KBM-7 (cell line): ENCODE measurements at regions not wholly inside any gene's neighbourhood (a gene's known extent, or its start where the extent isn't known, plus 50 kb on each side); places are given as distances from the start of the nearest gene placed in this dataset.
"Not testable (repeated sequence)": the region's sequence is repeated elsewhere in the genome, so short reads cannot be mapped to it uniquely, and the experiment has no call there.

Source experiments
- DNase-seq: peaks from one replicate; pipeline ENCODE4 v3.0.0-alpha.2; 2015
- in situ Hi-C: fragments of 300-500 bp; cut with MboI; formaldehyde crosslinking; loops from 2 replicates; pipeline ENCODE4 v1.14.3; 2020; ENCODE audit warnings: low sequenced_read_pairs, low pct_unique_long_range_greater_than_20kb, mixed read lengths

- in situ Hi-C loops: no loop called here
- no peak for DNase-seq
These were observed 907.5 kb downstream of the C6orf118 start for GRCh38 chr6:164401871-164402270.

- DNase-seq: no peak
- in situ Hi-C loops: no loop called here
These were observed 910.8 kb downstream of the C6orf118 start for GRCh38 chr6:164398647-164399046.

GRCh38 chr6:164396071-164397047 lies 913.0 kb downstream of the C6orf118 start:
- in situ Hi-C loops: no loop called here
- DNase-seq: no peak

GRCh38 chr6:164379795-164380194 lies 929.6 kb downstream of the C6orf118 start:
- in situ Hi-C loops: no loop called here
- no peak for DNase-seq

- in situ Hi-C loops: no loop called here
- no peak for DNase-seq
These were observed 931.1 kb downstream of the C6orf118 start for GRCh38 chr6:164378330-164378729.

GRCh38 chr6:164377348-164377918 lies 932.0 kb downstream of the C6orf118 start:
- in situ Hi-C loops: no loop called here
- no peak for DNase-seq

GRCh38 chr6:164370773-164371172 lies 938.6 kb downstream of the C6orf118 start:
- DNase-seq: no peak

GRCh38 chr6:164359441-164359840 lies 944.9 kb downstream of the QKI start:
- DNase-seq: no peak
- in situ Hi-C loops: no loop called here

More at GRCh38 chr6:164370773-164371172, 938.6 kb downstream of the C6orf118 start:
- in situ Hi-C loops: no loop called here

GRCh38 chr6:164359036-164359435 lies 944.5 kb downstream of the QKI start:
- no peak for DNase-seq
- in situ Hi-C loops: no loop called here

GRCh38 chr6:164356814-164357213 lies 942.3 kb downstream of the QKI start:
- in situ Hi-C loops: no loop called here
- DNase-seq: no peak

- in situ Hi-C loops: no loop called here
These were observed 932.9 kb downstream of the QKI start for GRCh38 chr6:164347455-164347854.

GRCh38 chr6:164346631-164347030 lies 932.1 kb downstream of the QKI start:
- in situ Hi-C loops: no loop called here
- no peak for DNase-seq

More at GRCh38 chr6:164347455-164347854, 932.9 kb downstream of the QKI start:
- DNase-seq: no peak

- no peak for DNase-seq
- in situ Hi-C loops: no loop called here
These were observed 931.4 kb downstream of the QKI start for GRCh38 chr6:164345806-164346496.

- DNase-seq: no peak
- in situ Hi-C loops: no loop called here
These were observed 930.8 kb downstream of the QKI start for GRCh38 chr6:164345327-164345726.

- in situ Hi-C loops: no loop called here
These were observed 930.3 kb downstream of the QKI start for GRCh38 chr6:164344801-164345291.

GRCh38 chr6:164339442-164339841 lies 924.9 kb downstream of the QKI start:
- in situ Hi-C loops, DNase-seq: not testable (repeated sequence)

More at GRCh38 chr6:164344801-164345291, 930.3 kb downstream of the QKI start:
- DNase-seq: no peak

GRCh38 chr6:164337925-164338397 lies 923.4 kb downstream of the QKI start:
- in situ Hi-C loops: no loop called here
- no peak for DNase-seq

GRCh38 chr6:164337024-164337924 lies 922.8 kb downstream of the QKI start:
- in situ Hi-C loops: no loop called here
- no peak for DNase-seq

GRCh38 chr6:164336455-164336854 lies 921.9 kb downstream of the QKI start:
- DNase-seq: no peak
- in situ Hi-C loops: no loop called here
